Heart right ventricle (tissue), 16 donors: ENCODE measurements at regions not wholly inside any gene's neighbourhood (a gene's known extent, or its start where the extent isn't known, plus 50 kb on each side); places are given as distances from the start of the nearest gene placed in this dataset.

Experiments used
- ATAC-seq, 8 donors: fragments of 200-7000 bp; cut with Tn5 transposase; one replicate each; pipeline ENCODE4 v1.9.1; 2020; ENCODE audit warnings: mild to moderate bottlenecking in 8 of 8, moderate library complexity in 8 of 8, moderate number of reproducible peaks in 1 of 8
- DNase-seq, 2 donors: peaks; one replicate each; pipeline ENCODE4 v3.0.0-alpha.2; 2020
- H3K27ac ChIP-seq, 10 donors: fragments of 200-600 bp; sonication (generic) in 2 of 10; one replicate each; pipeline versions ENCODE4 v1.5.0 to v1.8.0; 2020 to 2022; ENCODE audit warnings: mild to moderate bottlenecking in 3 of 10
- H3K27me3 ChIP-seq, 7 donors: fragments of 200-600 bp; one replicate each; pipeline ENCODE4 v1.8.0; 2021 to 2022; ENCODE audit warnings: mild to moderate bottlenecking in 2 of 7
- H3K36me3 ChIP-seq, 9 donors: fragments of 200-600 bp; sonication (generic) in 1 of 9; one replicate each; pipeline versions ENCODE4 v1.5.0 to v1.8.0; 2020 to 2022; ENCODE audit warnings: mild to moderate bottlenecking in 2 of 9
- H3K4me1 ChIP-seq, 9 donors: fragments of 200-600 bp; sonication (generic) in 1 of 9; one replicate each; pipeline versions ENCODE4 v1.5.0 to v1.8.0; 2020 to 2022; ENCODE audit warnings: mild to moderate bottlenecking in 4 of 9
- H3K4me3 ChIP-seq, 10 donors: fragments of 200-600 bp; sonication (generic) in 2 of 10; one replicate each; pipeline versions ENCODE4 v1.5.0 to v1.8.0; 2020 to 2022; ENCODE audit warnings: mild to moderate bottlenecking in 7 of 10, moderate library complexity in 2 of 10
- H3K9me3 ChIP-seq, 11 donors: fragments of 200-600 bp in 10 of 11; sonication (generic) in 2 of 11; one replicate each; pipeline versions ENCODE4 v1.5.0 to v1.8.0; 2013 to 2022; ENCODE audit warnings: mild to moderate bottlenecking in 2 of 11, control low read depth in 1 of 11, moderate library complexity in 1 of 11
- WGBS, 2 donors: extraction: QIAGEN DNeasy Blood & Tissue Kit; methylation state at CpG; one replicate each; pipeline ENCODE4 v1.1.7; 2013; ENCODE audit warnings: inconsistent platforms in 1 of 2; 5-methylcytosine and 5-hydroxymethylcytosine counted together
- intact Hi-C, 10 donors: fragments of 100-400 bp; cut with DNase I; formaldehyde crosslinking; loops; one replicate each; pipeline versions ENCODE4 v1.11.1 to v1.14.2; 2022
- TF ChIP-seq, protein P1 (sequence below), 9 donors: fragments of 200-600 bp; sonication (generic) in 2 of 9; IDR thresholded peaks; one replicate each; pipeline versions ENCODE4 v1.5.0 to v1.8.0; 2021 to 2022; ENCODE audit warnings: antibody characterized with exemption in 9 of 9, mild to moderate bottlenecking in 5 of 9, moderate library complexity in 1 of 9
- donor health status: Arrhythmogenic right ventricular cardiomyopathy.
- donor health status: ischemic (EF 13 %, LVEDD 7.1; RV severe dilation, severe dysfunction).
- donor health status: healthy with polysubstance abuse.
- donor health status: DM: no; HTN: yes; CAD: no.
- donor health status: DM: no; HTN: no; CAD: no.
- donor health status: ischemic (EF 25% LVEDD 6.9; RV normal size, moderate dysfunction).
- donor health status: ischemic (EF 25% LVEDD 5.7; RV mildly dilated, moderate dysfunction).
- donor health status: healthy.
- donor health status: DM: yes; HTN: yes; CAD: no.
- donor health status: Ischemic cardiomyopathy.
- donor health status: ischemic (EF 35%, LVEDD 5.7; RV mildly dilated, moderate dysfunction).
- donor health status: nonischemic (EF 11% LVEDD 7.7; RV severe dilation, severe dysfunction).
- donor health status: DM: yes; HTN: yes; CAD: no.
- donor health status: PGD.
- donor health status: ischemic (EF 29% LVEDD 5.4; RV normal size, mild dysfunction).
- donor health status: nonischemic (EF 23%, LVEDD 6.1; RV moderate dilation, normal function).

DNA sequence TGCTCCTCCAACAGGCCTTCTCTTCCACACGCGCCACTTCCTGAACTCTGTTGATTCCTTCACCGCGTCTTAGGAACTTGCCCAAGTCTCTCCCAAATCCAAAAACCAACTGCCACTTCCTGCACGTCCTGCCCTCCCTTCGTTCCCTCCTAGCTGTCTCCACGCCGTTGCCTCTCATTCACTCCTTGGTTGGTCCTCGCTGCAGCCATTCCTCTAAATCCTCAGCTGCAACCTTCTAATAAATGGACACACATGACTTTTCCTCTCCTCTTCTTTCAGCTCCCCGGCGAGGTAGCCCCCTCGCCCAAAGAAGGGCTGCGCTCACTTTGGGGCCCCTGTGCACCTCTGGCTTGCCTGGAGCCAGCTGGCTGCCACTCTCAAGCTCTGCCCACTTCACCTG is 110.2 kb downstream of the XRCC2 start:
- no peaks in the 10 kb centered on the region for H3K4me1 ChIP-seq
- intact Hi-C loops = no loop called here
- H3K27ac ChIP-seq = no peak overlapping the region
- peaks cover 0 to 17% (median 0%) of the 10 kb centered on the region in 7 donors for H3K27me3 ChIP-seq
- ATAC-seq (no peak), DNase-seq (no peak)
- H3K36me3 ChIP-seq = no peaks in the 10 kb centered on the region
- no peak overlapping the region for H3K4me3 ChIP-seq
- no peaks in the 10 kb centered on the region for H3K9me3 ChIP-seq
- TF ChIP-seq, protein P1, sequence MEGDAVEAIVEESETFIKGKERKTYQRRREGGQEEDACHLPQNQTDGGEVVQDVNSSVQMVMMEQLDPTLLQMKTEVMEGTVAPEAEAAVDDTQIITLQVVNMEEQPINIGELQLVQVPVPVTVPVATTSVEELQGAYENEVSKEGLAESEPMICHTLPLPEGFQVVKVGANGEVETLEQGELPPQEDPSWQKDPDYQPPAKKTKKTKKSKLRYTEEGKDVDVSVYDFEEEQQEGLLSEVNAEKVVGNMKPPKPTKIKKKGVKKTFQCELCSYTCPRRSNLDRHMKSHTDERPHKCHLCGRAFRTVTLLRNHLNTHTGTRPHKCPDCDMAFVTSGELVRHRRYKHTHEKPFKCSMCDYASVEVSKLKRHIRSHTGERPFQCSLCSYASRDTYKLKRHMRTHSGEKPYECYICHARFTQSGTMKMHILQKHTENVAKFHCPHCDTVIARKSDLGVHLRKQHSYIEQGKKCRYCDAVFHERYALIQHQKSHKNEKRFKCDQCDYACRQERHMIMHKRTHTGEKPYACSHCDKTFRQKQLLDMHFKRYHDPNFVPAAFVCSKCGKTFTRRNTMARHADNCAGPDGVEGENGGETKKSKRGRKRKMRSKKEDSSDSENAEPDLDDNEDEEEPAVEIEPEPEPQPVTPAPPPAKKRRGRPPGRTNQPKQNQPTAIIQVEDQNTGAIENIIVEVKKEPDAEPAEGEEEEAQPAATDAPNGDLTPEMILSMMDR (IDR thresholded peaks at IDR 0.05) = no peak
- WGBS, 2 donors = 52 to 61% methylated on average over 13 of the region's 13 CpGs

DNA sequence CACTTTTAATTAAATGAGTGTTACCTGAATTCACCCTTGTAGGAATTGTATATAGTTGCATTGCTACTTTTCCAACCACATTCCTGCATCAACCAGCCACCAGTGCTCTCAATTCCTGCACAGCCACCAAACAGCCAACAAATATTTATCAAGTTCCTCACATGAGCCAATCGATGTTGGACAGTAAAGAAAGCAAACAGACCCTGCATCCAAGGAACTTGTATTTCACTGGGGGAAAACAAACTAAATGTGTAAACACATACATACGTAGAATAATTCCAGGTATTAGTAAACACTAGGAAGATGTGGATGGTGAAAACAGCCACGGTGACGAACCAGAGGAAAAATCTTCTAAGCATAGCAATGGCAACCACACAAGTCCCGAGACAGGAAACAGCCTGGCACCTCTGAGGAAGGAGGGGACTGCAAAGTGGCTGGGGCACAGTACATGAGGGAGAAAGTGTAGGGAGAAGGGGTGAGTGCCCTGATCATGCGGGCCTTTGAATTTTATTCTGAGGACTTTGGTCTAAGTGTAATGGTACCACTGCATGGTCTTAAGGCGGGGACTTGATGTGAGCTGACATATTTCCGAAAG is 111.2 kb downstream of the XRCC2 start:
- no peaks in the 10 kb centered on the region for H3K9me3 ChIP-seq
- 78 to 82% methylated on average over 8 of the region's 8 CpGs for WGBS, 2 donors
- TF ChIP-seq, protein P1 (IDR thresholded peaks at IDR 0.05) = no peak

DNA sequence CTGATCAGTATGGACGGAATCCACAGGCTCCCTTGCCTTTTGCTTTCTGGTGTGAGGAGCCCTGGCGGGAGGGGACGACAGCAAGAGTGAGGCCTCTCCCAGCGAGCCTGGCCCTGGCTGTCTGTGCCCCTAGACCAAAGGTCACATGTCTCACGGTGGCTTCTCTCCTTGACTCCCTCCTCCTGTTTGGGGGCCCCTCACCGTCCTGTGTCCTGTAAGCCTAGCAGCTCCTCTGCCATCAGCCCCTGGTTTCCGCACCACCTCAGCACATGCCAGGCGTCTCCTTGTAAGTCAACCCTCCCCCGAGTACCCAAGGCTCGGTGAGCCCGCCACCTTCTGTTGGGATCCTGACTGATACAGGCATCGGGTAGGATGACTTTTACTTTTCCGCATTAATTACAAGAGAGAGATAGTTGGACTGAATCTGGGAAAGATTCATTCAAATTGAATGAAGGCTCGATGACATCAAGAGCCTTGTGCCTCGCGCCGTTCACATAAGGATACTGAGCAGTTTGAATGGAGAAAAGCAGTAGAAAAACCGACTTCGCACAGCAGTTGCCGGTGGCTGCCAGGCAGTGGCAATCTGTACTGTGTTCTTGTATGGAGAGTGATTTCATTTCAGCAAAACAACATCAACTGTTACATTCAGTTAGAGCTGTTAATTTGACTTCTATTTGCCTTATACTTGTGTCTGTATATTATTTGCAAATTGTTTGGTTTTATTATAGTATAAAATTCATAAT is 119.8 kb downstream of the XRCC2 start:
- H3K9me3 ChIP-seq = no peaks in the 10 kb centered on the region
- H3K27ac ChIP-seq = no peak overlapping the region
- intact Hi-C loops = no loop called here
- WGBS, 2 donors = 83 to 86% methylated on average over 20 of the region's 20 CpGs
- no peak overlapping the region for H3K4me3 ChIP-seq
- H3K36me3 ChIP-seq = no peaks in the 10 kb centered on the region
- DNase-seq (no peak), ATAC-seq (no peak)
- H3K27me3 ChIP-seq = peaks cover 0 to 3% (median 0%) of the 10 kb centered on the region in 7 donors
- no peaks in the 10 kb centered on the region for H3K4me1 ChIP-seq
- TF ChIP-seq, protein P1 (IDR thresholded peaks at IDR 0.05) = no peak

More for the DNA sequence above, 111.2 kb downstream of the XRCC2 start:
- H3K27me3 ChIP-seq = peaks cover 0 to 17% (median 0%) of the 10 kb centered on the region in 7 donors
- H3K27ac ChIP-seq = no peak overlapping the region
- H3K4me1 ChIP-seq = no peaks in the 10 kb centered on the region
- intact Hi-C loops = no loop called here
- ATAC-seq = no peak
- H3K4me3 ChIP-seq = no peak overlapping the region
- no peaks in the 10 kb centered on the region for H3K36me3 ChIP-seq
- DNase-seq = no peak

DNA sequence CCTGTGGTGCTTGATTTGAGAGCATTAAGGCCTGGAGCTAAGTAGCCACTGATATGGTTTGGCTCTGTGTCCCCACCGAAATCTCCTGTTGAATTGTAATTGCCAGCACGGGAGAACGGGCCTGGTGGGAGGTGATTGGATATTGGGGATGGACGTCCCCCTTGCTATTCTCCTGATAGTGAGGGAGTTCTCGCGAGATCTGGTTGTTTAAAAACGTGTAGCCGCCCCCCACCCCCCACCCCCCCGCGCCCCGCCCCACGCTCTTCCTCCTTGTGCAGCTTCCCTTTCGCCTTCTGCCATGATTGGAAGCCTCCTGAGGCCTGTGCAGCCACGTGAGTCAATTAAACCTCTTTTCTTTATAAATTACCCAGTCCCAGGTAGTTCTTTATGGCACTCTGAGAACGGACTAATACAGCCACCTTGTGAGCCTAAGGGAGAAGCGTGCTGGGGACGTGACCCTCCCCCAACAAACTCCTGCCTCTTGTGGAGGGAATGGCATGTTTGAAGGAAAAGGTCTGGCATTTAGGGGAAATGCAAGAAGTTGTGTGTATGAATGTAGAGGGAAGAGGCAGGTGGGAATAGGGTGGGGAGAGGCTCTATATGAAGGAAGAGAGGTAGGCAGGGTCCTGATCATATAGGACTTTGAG is 118.0 kb upstream of the KMT2C start:
- H3K4me3 ChIP-seq = no peak overlapping the region
- no peak for ATAC-seq

More for the DNA sequence above, 118.0 kb upstream of the KMT2C start:
- H3K9me3 ChIP-seq = no peaks in the 10 kb centered on the region
- WGBS, 2 donors = 59 to 64% methylated on average over 17 of the region's 17 CpGs
- no peaks in the 10 kb centered on the region for H3K27me3 ChIP-seq
- H3K4me1 ChIP-seq = no peaks in the 10 kb centered on the region
- intact Hi-C loops = no loop called here
- TF ChIP-seq, protein P1 (IDR thresholded peaks at IDR 0.05) = no peak
- no peak overlapping the region for H3K27ac ChIP-seq
- H3K36me3 ChIP-seq = no peaks in the 10 kb centered on the region
- no peak for DNase-seq
